ENCODE measurements at regions not wholly inside any gene's neighbourhood (a gene's known extent, or its start where the extent isn't known, plus 50 kb on each side); places are given as distances from the start of the nearest gene placed in this dataset.

DNA sequence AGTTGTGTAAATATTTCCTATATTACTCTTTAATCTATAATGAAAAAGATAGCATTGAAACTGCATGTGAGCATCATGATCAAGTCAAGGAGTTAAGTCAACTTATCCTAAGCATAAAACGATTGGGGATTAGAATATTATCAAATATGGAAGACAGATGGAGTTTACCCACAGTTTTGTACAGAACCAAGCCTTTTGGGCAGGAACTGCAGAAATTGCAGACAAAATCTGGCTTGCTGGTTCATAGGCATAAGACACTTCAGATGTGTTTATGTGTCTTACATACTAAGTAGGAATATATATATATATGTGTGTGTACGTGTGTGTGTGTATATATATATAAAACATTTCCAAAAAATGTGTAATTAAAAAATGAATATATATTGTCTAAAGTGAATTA, 375.4 kb upstream of the TPK1 start:
- no peak for TF ChIP-seq EZH2phosphoT487 (IDR thresholded peaks at IDR 0.05; ENCODE audit: low read depth, severe bottlenecking, unreplicated experiment)
- TF ChIP-seq, protein P1, sequence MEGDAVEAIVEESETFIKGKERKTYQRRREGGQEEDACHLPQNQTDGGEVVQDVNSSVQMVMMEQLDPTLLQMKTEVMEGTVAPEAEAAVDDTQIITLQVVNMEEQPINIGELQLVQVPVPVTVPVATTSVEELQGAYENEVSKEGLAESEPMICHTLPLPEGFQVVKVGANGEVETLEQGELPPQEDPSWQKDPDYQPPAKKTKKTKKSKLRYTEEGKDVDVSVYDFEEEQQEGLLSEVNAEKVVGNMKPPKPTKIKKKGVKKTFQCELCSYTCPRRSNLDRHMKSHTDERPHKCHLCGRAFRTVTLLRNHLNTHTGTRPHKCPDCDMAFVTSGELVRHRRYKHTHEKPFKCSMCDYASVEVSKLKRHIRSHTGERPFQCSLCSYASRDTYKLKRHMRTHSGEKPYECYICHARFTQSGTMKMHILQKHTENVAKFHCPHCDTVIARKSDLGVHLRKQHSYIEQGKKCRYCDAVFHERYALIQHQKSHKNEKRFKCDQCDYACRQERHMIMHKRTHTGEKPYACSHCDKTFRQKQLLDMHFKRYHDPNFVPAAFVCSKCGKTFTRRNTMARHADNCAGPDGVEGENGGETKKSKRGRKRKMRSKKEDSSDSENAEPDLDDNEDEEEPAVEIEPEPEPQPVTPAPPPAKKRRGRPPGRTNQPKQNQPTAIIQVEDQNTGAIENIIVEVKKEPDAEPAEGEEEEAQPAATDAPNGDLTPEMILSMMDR (IDR thresholded peaks at IDR 0.05; ENCODE audit: poor library complexity): no peak
